GM04504 (cell line): ENCODE measurements at regions not wholly inside any gene's neighbourhood (a gene's known extent, or its start where the extent isn't known, plus 50 kb on each side); places are given as distances from the start of the nearest gene placed in this dataset.
"Not testable (repeated sequence)": the region's sequence is repeated elsewhere in the genome, so short reads cannot be mapped to it uniquely, and the experiment has no call there.

Experiments used
- DNase-seq: peaks from one replicate; pipeline ENCODE4 v3.0.0-alpha.2; 2012; ENCODE audit warnings: low read depth

- DNase-seq, result no peak
These were observed 795.0 kb downstream of the DTWD2 start for GRCh38 chr5:118193194-118193905.

- DNase-seq, result no peak
These were observed 803.3 kb downstream of the DTWD2 start for GRCh38 chr5:118185018-118185417.

GRCh38 chr5:118176146-118176545 is 812.2 kb downstream of the DTWD2 start:
- DNase-seq, result no peak

- DNase-seq, result no peak
These were observed 813.7 kb downstream of the DTWD2 start for GRCh38 chr5:118174671-118175070.

GRCh38 chr5:118173340-118173739 is 815.0 kb downstream of the DTWD2 start:
- no peak for DNase-seq

- DNase-seq, result no peak
These were observed 822.7 kb downstream of the DTWD2 start for GRCh38 chr5:118165619-118166018.

- no peak for DNase-seq
These were observed 832.2 kb downstream of the DTWD2 start for GRCh38 chr5:118156181-118156580.

GRCh38 chr5:118146824-118147223 is 841.5 kb downstream of the DTWD2 start:
- DNase-seq, result no peak

GRCh38 chr5:118144540-118144939 is 843.8 kb downstream of the DTWD2 start:
- no peak for DNase-seq

GRCh38 chr5:118139361-118139760 is 849.0 kb downstream of the DTWD2 start:
- no peak for DNase-seq

- DNase-seq, result peak; percentile 3
These were observed 862.2 kb downstream of the DTWD2 start for GRCh38 chr5:118126159-118126558.

- DNase-seq, result no peak
These were observed 862.7 kb downstream of the DTWD2 start for GRCh38 chr5:118125687-118126086.

GRCh38 chr5:118121258-118121657 is 867.1 kb downstream of the DTWD2 start:
- DNase-seq, result no peak

- peak; percentile 7 for DNase-seq
These were observed 872.6 kb downstream of the DTWD2 start for GRCh38 chr5:118115791-118116190.

- DNase-seq, result no peak
These were observed 876.4 kb downstream of the DTWD2 start for GRCh38 chr5:118111956-118112355.

GRCh38 chr5:118107246-118107645 is 881.1 kb downstream of the DTWD2 start:
- DNase-seq, result not testable (repeated sequence)

GRCh38 chr5:118098716-118099115 is 889.6 kb downstream of the DTWD2 start:
- DNase-seq, result no peak

- no peak for DNase-seq
These were observed 893.2 kb downstream of the DTWD2 start for GRCh38 chr5:118095115-118095514.

- DNase-seq, result no peak
These were observed 899.9 kb downstream of the DTWD2 start for GRCh38 chr5:118088448-118088847.

- DNase-seq, result no peak
These were observed 911.9 kb downstream of the DTWD2 start for GRCh38 chr5:118076490-118076889.

- DNase-seq, result no peak
These were observed 918.3 kb downstream of the DTWD2 start for GRCh38 chr5:118070041-118070440.

- DNase-seq, result no peak
These were observed 918.9 kb downstream of the DTWD2 start for GRCh38 chr5:118069452-118069851.

- no peak for DNase-seq
These were observed 919.5 kb downstream of the DTWD2 start for GRCh38 chr5:118068886-118069285.

- not testable (repeated sequence) for DNase-seq
These were observed 924.5 kb downstream of the DTWD2 start for GRCh38 chr5:118063836-118064235.
